ENCODE measurements at regions not wholly inside any gene's neighbourhood (a gene's known extent, or its start where the extent isn't known, plus 50 kb on each side); places are given as distances from the start of the nearest gene placed in this dataset.

GRCh38 chr1:82266351-82266750 lies 465.6 kb downstream of the ADGRL2 start:
- ATAC-seq (ENCODE audit: low read depth) = no peak
- in situ Hi-C loops (cut with MboI; ENCODE audit: low sequenced_read_pairs) = no loop called here
- H2AK5ac ChIP-seq (ENCODE audit: low read depth, low read length) = no peak overlapping the region
- H3K9me3 ChIP-seq (ENCODE audit: control insufficient read depth, insufficient read depth, low read length) = peaks cover 5% of the 10 kb centered on the region; the same call in 1 of the 2 replicates
- no peak overlapping the region for H2AFZ ChIP-seq (replicated peaks; ENCODE audit: low read length, poor library complexity)
- no peaks in the 10 kb centered on the region for H4K20me1 ChIP-seq (ENCODE audit: insufficient read depth, low read length)
- H2AK9ac ChIP-seq (replicated peaks; ENCODE audit: low read depth, low read length, poor library complexity) = no peak overlapping the region
- intact Hi-C loops (cut with micrococcal nuclease) = no loop called here
- H3K23ac ChIP-seq (ENCODE audit: low read depth, low read length) = no peak overlapping the region
- no peaks in the 10 kb centered on the region for H3K36me3 ChIP-seq (ENCODE audit: control insufficient read depth, insufficient read depth, low read length)
- TF ChIP-seq BHLHE40 (IDR thresholded peaks at IDR 0.05; ENCODE audit: low read depth, low read length) (no peak), CEBPB (IDR thresholded peaks at IDR 0.05; ENCODE audit: low read depth, low read length) (no peak), RCOR1 (IDR thresholded peaks at IDR 0.05; ENCODE audit: insufficient replicate concordance, low read length) (no peak), CTCF (conservative IDR thresholded peaks at IDR 0.05; ENCODE audit: low read depth, low read length) (no peak), FOS (IDR thresholded peaks at IDR 0.05; ENCODE audit: low read depth, low read length) (no peak), ELK1 (IDR thresholded peaks at IDR 0.05; ENCODE audit: borderline replicate concordance, low read depth, low read length) (no peak), POLR2A (IDR thresholded peaks at IDR 0.05; ENCODE audit: low read depth, low read length) (no peak), RAD21 (IDR thresholded peaks at IDR 0.05; ENCODE audit: low read length) (no peak)
- no peak overlapping the region for H3K4me3 ChIP-seq (ENCODE audit: insufficient read depth, low read depth, low read length)
- H3K4ac ChIP-seq (ENCODE audit: low read depth, low read length) = no peak overlapping the region
- H2BK5ac ChIP-seq (ENCODE audit: low read depth, low read length, poor library complexity, severe bottlenecking) = no peak overlapping the region
- H4K91ac ChIP-seq (ENCODE audit: insufficient read depth, low read depth, low read length) = no peak overlapping the region
- no peak overlapping the region for H3K14ac ChIP-seq (replicated peaks; ENCODE audit: low read depth, low read length)
- no CpG with 5 or more reads among the region's 1 CpG for WGBS, 2 experiments (ENCODE audit: extremely low coverage in 2 of 2, insufficient read length in 1 of 2)
- H3K79me1 ChIP-seq (ENCODE audit: low read depth in 1 of 2, low read length in 2 of 2) = no peaks in the 10 kb centered on the region
- no peaks in the 10 kb centered on the region for H3K4me1 ChIP-seq (ENCODE audit: control insufficient read depth, insufficient read depth, low read length)
- CTCF ChIA-PET = no interaction called here
- H2BK20ac ChIP-seq (ENCODE audit: low read depth, low read length) = no peak overlapping the region
- no peak overlapping the region for H4K8ac ChIP-seq (ENCODE audit: low read depth in 2 of 2, low read length in 2 of 2)
- no peak overlapping the region for H3K9ac ChIP-seq (ENCODE audit: low read depth, low read length)
- H3K27ac ChIP-seq (ENCODE audit: insufficient read depth, low read length) = no peak overlapping the region
- dilution Hi-C loops (cut with HindIII; ENCODE audit: low sequenced_read_pairs, unreplicated experiment) = no loop called here
- no peak for DNase-seq
- H2BK120ac ChIP-seq (ENCODE audit: low read depth, low read length) = no peak overlapping the region
- H4K5ac ChIP-seq (ENCODE audit: low read depth, low read length) = no peak overlapping the region
- no TSS peak for BruUV-seq (replicated peaks)
- no peak overlapping the region for H2BK15ac ChIP-seq (ENCODE audit: low read depth, low read length)
- no peaks in the 10 kb centered on the region for H3K9me1 ChIP-seq (ENCODE audit: insufficient read depth, low read length)
- no peaks in the 10 kb centered on the region for H3K27me3 ChIP-seq (ENCODE audit: control insufficient read depth, insufficient read depth, low read length)
- POLR2A ChIA-PET (ENCODE audit: unreplicated experiment) = no interaction called here
- no peak overlapping the region for H3K56ac ChIP-seq (ENCODE audit: extremely low read depth, insufficient read depth, low read length)
- H3K4me2 ChIP-seq (ENCODE audit: low read depth, low read length) = no peak overlapping the region
- H3K18ac ChIP-seq (ENCODE audit: low read depth, low read length) = no peak overlapping the region
